Stimulated activated effector memory CD8-positive, alpha-beta T cell treated with anti-CD3 and anti-CD28 coated beads, Interleukin-12 subunit alpha, Interleukin-12 subunit beta, amount 100 ng/mL, for 72 hours (primary cell): ENCODE measurements at regions not wholly inside any gene's neighbourhood (a gene's known extent, or its start where the extent isn't known, plus 50 kb on each side); places are given as distances from the start of the nearest gene placed in this dataset.

Source experiments
- ATAC-seq: fragments of 150-1000 bp; cut with Tn5 transposase; 2 replicates; pipeline ENCODE4 v1.10.0; 2021
- DNase-seq, 2 donors: peaks; one replicate each; pipeline ENCODE4 v3.0.0; 2021 to 2022; ENCODE audit warnings: low spot score in 2 of 2
- H3K27ac Mint-ChIP-seq: one replicate; pipeline ENCODE4 v1.8.0; 2022; ENCODE audit warnings: mild to moderate bottlenecking, mixed read lengths
- H3K36me3 Mint-ChIP-seq: one replicate; pipeline ENCODE4 v1.8.0; 2022; ENCODE audit warnings: mild to moderate bottlenecking, mixed read lengths
- H3K4me1 Mint-ChIP-seq: one replicate; pipeline ENCODE4 v1.8.0; 2022; ENCODE audit warnings: mixed read lengths
- H3K4me3 Mint-ChIP-seq: one replicate; pipeline ENCODE4 v1.8.0; 2022; ENCODE audit warnings: mild to moderate bottlenecking, mixed read lengths
- H3K9me3 Mint-ChIP-seq: one replicate; pipeline ENCODE4 v1.8.0; 2022; ENCODE audit warnings: mixed read lengths

DNA sequence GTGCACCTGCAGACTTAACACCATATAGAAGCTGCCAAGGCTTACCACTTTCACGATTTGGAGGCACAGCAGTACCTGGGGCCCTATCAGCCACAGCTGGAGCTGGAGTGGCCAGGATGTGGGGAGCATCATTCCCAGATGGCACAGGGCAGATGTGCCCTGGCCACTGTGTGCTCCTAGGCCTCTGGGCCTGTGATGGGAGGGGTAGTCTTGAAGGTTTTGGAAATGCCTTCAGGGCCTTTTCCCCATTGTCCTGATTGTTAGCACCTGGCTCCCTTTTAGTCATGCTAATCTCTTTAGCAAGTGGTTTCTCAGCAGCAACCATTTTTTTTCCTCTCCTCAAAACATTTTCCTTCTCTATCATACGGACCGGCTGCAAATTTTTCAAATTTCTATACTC lies 490.2 kb downstream of the RAB28 start:
- no peak for DNase-seq
- no peaks in the 10 kb centered on the region for H3K4me1 Mint-ChIP-seq
- ATAC-seq, result no peak
- peaks cover 23% of the 10 kb centered on the region for H3K9me3 Mint-ChIP-seq
- no peak overlapping the region for H3K4me3 Mint-ChIP-seq
- H3K36me3 Mint-ChIP-seq, result no peaks in the 10 kb centered on the region
- H3K27ac Mint-ChIP-seq, result no peak overlapping the region

DNA sequence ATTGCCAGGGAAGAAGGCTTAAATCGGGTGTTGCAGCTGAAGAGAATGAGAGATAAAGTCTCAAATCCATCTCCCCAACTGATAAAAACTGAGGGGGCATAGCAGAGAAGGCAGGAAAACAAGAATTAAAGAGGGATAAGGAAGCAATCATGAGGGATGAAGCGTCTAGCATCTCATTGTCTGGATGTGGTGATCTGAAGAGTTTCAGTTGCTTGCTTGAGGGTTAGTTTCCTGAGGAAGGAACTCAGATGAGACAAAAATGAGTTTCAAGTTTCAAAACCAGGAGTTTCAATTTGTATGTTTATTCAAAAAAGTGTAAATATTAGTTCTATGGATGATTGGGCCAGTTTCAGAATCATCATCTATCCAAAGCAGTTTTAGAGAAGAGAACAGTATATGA lies 496.9 kb downstream of the RAB28 start:
- Mint-ChIP-seq H3K27ac (no peak overlapping the region), H3K4me1 (no peaks in the 10 kb centered on the region), H3K9me3 (peaks cover 19% of the 10 kb centered on the region), H3K4me3 (no peak overlapping the region), H3K36me3 (no peaks in the 10 kb centered on the region)
- DNase-seq (no peak), ATAC-seq (no peak)

DNA sequence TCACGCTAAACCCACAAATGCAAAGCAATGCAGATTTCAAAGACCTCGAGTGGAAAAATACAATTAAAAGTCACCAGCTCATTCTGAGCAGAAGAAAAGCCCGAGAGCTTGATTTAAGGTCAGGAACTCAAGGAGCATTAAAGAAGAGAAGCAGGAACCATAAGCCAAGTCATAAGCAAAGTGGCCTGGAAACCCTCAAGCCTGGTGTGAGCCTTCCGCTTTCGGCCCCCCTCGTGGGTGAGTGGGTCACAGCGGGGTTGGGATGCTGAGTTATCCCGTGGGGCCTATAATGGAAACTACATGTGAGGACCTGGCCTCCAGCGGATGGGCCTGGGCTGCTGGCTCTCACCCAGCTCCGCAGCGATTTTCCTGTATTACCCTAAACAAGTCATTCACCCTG lies 504.3 kb downstream of the RAB28 start:
- no peak overlapping the region for H3K4me3 Mint-ChIP-seq
- peaks cover 20% of the 10 kb centered on the region for H3K9me3 Mint-ChIP-seq
- H3K4me1 Mint-ChIP-seq, result no peaks in the 10 kb centered on the region
- DNase-seq, result no peak
- no peaks in the 10 kb centered on the region for H3K36me3 Mint-ChIP-seq
- ATAC-seq, result no peak
- H3K27ac Mint-ChIP-seq, result no peak overlapping the region

DNA sequence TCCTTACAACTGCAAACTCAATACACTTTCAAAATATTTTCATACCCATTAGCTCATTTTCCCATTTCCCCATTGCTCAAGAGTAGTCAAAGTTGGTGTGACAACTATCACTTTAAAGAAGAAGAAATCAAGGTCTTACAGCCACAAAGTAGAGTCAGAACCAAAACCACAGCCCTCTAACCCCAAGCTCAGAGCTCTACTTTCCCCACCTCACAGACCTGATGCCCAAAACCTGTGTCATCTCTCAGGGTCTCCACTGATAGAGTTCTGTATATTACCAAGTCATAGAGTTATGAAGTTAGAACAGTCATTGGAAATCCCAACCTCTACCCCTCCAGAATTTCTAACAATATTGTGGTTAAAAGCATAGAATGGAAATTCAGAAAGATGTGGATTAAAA lies 505.8 kb downstream of the RAB28 start:
- Mint-ChIP-seq H3K36me3 (no peaks in the 10 kb centered on the region), H3K4me1 (no peaks in the 10 kb centered on the region), H3K4me3 (no peak overlapping the region), H3K9me3 (peaks cover 23% of the 10 kb centered on the region), H3K27ac (no peak overlapping the region)
- ATAC-seq, result no peak
- DNase-seq, result no peak

DNA sequence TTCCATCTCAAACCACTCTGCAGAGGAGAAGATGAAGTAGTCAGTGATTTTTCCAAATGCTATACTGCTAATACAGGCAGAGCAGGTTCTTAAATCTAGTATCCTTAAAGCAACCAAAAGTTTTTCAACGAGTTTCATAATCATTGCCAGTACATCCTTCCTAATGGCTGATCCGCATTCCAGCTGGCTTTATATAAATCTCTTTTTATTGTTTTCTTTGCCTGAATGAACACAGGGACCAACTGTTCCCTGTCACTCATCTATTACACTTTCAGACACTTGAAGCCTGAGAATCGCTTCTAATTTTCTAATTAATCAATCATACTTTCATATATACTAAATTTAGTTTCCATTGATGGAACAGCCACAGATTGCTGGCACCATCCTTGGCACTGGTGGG lies 508.6 kb downstream of the RAB28 start:
- no peak for DNase-seq
- Mint-ChIP-seq H3K9me3 (peaks cover 9% of the 10 kb centered on the region), H3K4me3 (no peak overlapping the region), H3K36me3 (no peaks in the 10 kb centered on the region), H3K4me1 (no peaks in the 10 kb centered on the region), H3K27ac (no peak overlapping the region)
- ATAC-seq, result no peak

DNA sequence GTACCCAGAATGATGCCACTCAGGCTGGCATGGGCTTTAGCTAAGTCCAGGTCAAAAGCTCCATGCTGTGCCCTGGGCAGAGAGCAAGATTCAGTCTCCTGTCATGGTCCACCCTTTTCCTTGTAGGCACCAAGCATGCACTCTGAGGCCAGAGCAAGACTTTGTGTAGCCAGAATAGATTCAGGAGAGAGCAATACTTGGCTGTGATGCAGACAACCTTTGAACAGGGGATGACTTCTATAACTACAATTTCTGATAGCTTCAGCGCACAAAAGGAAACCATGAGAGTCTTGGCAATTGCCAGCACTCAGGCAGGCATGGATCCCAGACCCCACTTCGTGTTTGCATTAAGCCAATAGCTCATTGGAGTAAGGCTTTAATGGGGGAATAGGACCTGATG lies 510.6 kb downstream of the RAB28 start:
- H3K36me3 Mint-ChIP-seq, result no peaks in the 10 kb centered on the region
- no peaks in the 10 kb centered on the region for H3K4me1 Mint-ChIP-seq
- DNase-seq (no peak), ATAC-seq (no peak)
- no peak overlapping the region for H3K27ac Mint-ChIP-seq
- H3K4me3 Mint-ChIP-seq, result no peak overlapping the region
- H3K9me3 Mint-ChIP-seq, result peaks cover 6% of the 10 kb centered on the region

DNA sequence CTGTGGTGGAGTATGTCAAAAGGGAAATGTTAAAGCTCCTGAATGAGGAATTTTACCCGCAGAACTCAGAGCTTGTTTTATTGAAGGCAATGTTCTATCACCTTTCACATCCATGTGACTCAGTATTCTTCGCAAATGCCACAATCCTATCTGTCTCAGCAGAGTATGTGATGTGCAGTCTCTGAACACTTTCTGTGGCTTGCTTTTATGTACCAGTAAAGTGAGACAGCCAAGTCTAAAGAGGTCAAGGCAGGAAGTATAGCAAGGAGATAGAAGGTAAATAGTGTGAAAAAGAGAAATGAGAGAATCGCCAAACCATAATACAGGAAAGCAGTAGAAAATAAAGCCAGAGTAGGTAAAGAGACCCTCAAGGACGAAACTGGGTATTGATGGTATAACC lies 515.8 kb downstream of the RAB28 start:
- no peaks in the 10 kb centered on the region for H3K9me3 Mint-ChIP-seq
- H3K36me3 Mint-ChIP-seq, result no peaks in the 10 kb centered on the region
- H3K4me3 Mint-ChIP-seq, result no peak overlapping the region
- no peak for DNase-seq
- no peak overlapping the region for H3K27ac Mint-ChIP-seq
- ATAC-seq, result no peak
- no peaks in the 10 kb centered on the region for H3K4me1 Mint-ChIP-seq

DNA sequence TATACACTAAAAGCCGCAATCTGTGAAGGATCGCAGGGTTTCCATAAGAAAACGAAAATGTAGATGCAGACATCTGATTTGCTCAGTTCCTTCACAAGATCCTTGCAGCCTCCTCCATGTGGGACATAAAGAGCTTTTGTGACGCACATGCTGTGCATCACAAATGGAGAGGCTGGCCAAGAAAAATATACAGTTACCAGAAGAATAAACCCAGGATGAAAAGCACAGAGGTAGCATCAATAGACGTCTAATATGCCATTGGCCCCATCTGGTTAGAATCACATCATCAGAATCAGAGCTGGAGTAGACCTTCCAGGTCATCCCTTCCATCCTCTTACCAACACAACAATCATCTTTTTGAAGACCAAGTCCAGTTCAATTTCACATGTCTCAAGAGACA lies 517.4 kb downstream of the RAB28 start:
- Mint-ChIP-seq H3K9me3 (no peaks in the 10 kb centered on the region), H3K36me3 (no peaks in the 10 kb centered on the region), H3K4me3 (no peak overlapping the region), H3K27ac (no peak overlapping the region), H3K4me1 (no peaks in the 10 kb centered on the region)
- ATAC-seq (no peak), DNase-seq (no peak)

DNA sequence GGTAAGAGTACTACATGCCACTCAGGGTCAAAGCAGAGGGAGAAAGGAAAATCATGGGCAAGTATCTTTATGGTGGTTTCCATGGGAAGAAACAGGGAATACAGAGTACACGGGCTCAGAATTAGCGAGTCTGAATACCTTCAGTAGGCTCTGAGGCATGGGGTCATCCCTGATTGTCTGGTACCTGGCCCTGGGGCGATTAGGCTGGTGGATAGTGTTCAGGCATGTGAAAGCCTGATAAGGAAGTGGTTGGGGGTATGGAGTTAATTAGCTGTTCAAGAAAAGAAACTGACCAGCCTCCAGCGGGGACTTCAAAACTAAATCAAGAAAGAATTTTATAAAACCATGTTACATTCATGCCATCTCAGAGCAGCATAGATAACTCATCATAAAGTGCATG lies 518.8 kb downstream of the RAB28 start:
- H3K27ac Mint-ChIP-seq, result no peak overlapping the region
- no peak overlapping the region for H3K4me3 Mint-ChIP-seq
- no peaks in the 10 kb centered on the region for H3K9me3 Mint-ChIP-seq
- DNase-seq (no peak), ATAC-seq (no peak)
- no peaks in the 10 kb centered on the region for H3K36me3 Mint-ChIP-seq
- no peaks in the 10 kb centered on the region for H3K4me1 Mint-ChIP-seq

DNA sequence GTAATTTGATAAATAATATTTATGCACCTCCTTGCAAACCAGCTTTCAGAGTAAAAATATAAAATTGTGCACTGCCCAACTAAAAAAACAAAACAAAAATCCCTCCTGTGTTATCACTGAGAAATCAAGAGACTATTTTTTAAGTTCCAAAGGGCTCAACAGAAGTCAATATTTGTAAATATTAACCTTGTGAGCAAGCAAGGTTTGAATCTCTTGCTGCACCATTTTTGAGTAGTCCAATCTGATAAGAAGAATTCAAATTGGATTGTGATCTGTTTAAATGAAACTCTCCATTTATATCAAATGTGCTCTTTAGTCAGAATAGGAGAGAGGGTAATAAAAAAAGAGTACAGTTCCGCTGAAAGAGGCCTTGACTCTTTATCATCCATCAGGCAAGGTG lies 520.2 kb downstream of the RAB28 start:
- peaks cover 4% of the 10 kb centered on the region for H3K9me3 Mint-ChIP-seq
- no peaks in the 10 kb centered on the region for H3K36me3 Mint-ChIP-seq
- DNase-seq (no peak), ATAC-seq (no peak)
- H3K4me1 Mint-ChIP-seq, result no peaks in the 10 kb centered on the region
- H3K27ac Mint-ChIP-seq, result no peak overlapping the region
- H3K4me3 Mint-ChIP-seq, result no peak overlapping the region

DNA sequence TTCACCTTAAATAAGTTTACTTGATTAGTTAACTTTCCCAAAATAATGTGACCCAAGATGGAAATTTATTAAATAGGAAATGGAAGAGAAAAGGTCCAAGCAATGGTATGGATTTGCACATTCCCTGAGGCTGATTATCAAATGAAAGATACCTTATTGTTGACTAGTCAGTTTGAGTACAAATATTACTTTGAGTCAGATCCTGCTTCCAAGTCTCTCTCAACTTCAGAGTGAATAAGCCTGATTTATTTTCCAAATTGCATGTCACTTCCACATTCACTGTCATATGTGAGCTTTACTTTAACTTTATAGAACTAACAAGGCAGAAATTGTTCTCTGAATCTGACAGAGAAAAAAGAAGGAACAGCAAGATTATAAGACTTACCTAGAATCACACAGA lies 520.8 kb downstream of the RAB28 start:
- H3K9me3 Mint-ChIP-seq, result peaks cover 4% of the 10 kb centered on the region
- no peak overlapping the region for H3K27ac Mint-ChIP-seq

DNA sequence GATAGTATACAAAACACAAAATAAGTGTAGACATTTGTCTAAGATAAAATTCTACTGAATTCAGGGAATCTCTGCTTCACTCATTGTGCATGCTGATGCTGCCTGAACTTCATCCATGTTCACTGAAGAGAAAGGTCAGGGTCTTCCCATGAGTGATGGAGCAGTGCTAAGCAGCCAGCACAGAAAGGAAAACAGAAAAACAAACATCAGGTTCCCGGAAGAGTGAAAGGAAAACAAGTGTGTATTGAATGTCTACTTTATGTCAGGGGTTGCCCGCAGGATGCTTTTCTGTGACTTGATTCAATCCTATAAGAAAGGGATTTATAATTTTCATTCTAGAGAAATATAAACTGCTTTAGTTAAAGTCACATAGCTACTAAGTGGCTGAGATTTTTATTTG lies 522.4 kb downstream of the RAB28 start:
- H3K36me3 Mint-ChIP-seq, result no peaks in the 10 kb centered on the region

More for the DNA sequence above, 520.8 kb downstream of the RAB28 start:
- Mint-ChIP-seq H3K36me3 (no peaks in the 10 kb centered on the region), H3K4me1 (no peaks in the 10 kb centered on the region), H3K4me3 (no peak overlapping the region)
- ATAC-seq, result no peak
- DNase-seq, result no peak

DNA sequence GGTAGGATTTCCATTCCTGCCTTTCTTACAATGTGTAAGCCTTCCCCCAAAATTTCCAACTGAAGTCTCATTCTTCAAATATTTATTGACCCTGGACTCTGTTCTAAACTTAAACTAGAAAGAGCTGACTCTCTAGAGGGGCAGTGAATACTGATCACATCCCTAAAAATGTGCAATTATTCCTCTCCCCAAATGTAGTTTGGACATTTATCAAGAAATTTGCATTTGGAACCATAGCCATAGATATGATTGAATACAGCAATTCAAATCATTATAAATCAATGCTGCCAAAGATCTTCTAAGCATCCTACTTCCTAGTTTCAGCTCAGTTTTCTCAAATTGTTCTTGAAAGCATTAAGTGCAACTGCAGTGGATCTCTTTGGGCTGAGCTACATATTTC lies 525.7 kb downstream of the RAB28 start:
- no peak for DNase-seq
- Mint-ChIP-seq H3K27ac (no peak overlapping the region), H3K4me3 (no peak overlapping the region), H3K36me3 (no peaks in the 10 kb centered on the region), H3K4me1 (no peaks in the 10 kb centered on the region), H3K9me3 (peaks cover 7% of the 10 kb centered on the region)
- no peak for ATAC-seq

More for the DNA sequence above, 522.4 kb downstream of the RAB28 start:
- no peak for ATAC-seq
- H3K4me3 Mint-ChIP-seq, result no peak overlapping the region
- peaks cover 7% of the 10 kb centered on the region for H3K9me3 Mint-ChIP-seq
- no peak overlapping the region for H3K27ac Mint-ChIP-seq
- no peaks in the 10 kb centered on the region for H3K4me1 Mint-ChIP-seq
- no peak for DNase-seq

DNA sequence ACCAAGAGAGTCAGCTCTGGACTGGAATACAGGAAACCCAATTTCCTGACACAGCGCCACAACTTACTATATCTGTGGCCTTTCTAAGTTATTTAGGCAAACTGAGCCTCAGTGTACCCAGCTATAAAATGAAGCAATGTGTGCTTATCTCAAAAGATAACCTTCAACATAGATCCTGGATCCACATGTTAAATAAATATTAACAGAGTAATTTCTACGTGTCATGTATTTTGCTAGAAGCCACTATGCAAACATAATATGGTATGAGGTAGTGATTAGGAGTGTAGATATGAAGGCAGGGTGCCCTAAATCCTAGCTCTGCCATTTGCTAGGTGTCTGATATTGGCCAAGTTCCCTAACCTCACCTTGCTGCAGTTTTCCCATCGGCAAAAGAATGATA lies 527.0 kb downstream of the RAB28 start:
- no peaks in the 10 kb centered on the region for H3K4me1 Mint-ChIP-seq
- DNase-seq (no peak), ATAC-seq (no peak)
- no peak overlapping the region for H3K27ac Mint-ChIP-seq
- H3K4me3 Mint-ChIP-seq, result no peak overlapping the region
- peaks cover 7% of the 10 kb centered on the region for H3K9me3 Mint-ChIP-seq
- no peaks in the 10 kb centered on the region for H3K36me3 Mint-ChIP-seq

DNA sequence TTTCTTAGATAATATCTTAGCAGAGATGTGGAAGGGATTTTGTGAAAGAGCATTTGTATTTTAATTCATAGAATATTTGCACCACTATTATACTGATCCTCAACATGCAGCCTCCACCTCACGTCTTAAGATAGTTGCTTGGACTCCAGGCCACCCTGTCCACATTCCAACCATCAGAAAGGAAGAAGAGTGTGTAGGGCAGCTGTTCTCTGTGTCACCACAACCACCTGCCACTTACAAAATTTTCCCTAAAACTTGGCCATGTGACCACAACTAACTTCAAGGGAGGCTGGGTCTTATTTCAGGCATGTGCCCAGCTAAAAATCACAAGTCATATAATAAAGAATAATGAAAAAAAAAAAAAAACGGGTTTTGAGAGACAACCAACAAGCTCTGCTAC lies 528.1 kb downstream of the RAB28 start:
- Mint-ChIP-seq H3K36me3 (no peaks in the 10 kb centered on the region), H3K4me1 (no peaks in the 10 kb centered on the region), H3K4me3 (no peak overlapping the region), H3K9me3 (peaks cover 7% of the 10 kb centered on the region), H3K27ac (no peak overlapping the region)
- DNase-seq, result no peak
- ATAC-seq, result no peak

DNA sequence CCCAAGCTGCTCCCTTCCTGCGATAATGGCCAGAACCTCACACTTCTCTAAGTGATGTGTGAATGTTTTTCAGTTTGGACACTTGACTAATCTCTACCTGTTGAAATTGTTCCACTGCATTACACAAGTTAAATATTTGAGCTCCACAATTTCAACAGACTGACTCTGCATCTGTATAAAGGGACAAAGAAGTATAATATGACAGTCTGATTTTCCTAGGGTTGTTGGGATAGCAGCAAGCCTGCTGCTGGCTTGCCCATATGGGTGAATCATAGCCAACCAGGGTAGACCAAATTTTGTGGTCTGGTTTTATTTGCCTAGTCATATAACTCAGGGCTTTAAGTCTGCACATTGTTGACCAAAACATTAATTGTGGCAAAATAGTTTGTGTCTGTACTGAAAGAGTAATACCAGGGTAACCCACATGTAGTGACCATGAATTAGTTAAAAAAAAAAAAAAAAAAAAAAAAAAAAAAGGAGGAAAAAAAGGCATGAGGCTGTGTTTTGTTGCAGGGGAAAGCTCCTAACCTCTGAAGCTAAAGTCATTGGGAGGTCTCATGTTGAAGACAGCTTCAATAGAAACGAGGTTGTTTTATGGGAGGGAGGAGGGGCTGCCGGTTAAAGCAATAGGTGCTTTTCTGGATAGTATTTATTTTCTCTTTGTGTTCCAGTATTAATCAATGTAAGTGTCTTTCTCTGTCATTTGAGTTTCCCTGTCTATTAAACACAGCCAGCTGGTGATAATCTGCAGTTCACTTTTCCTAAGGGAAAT lies 534.2 kb downstream of the RAB28 start:
- DNase-seq, result no peak
- H3K9me3 Mint-ChIP-seq, result peaks cover 3% of the 10 kb centered on the region

DNA sequence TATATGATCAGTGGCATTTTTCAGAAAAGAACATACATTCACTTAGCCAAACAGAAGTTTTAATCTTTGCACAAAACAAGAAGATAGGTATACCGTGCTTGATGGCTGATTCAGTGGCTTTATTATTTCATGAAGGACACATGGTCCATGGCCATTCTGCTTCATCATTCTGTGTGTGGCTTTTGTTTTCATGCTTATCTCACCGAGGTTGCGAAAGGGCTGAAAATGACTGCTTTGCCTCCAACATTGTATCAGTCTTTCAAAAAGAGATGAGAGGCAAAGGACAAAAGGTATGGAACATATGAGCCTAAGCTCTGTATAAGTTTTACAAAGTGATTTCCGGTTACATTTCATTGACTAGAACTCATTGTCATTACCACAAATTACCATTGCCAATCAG lies 541.1 kb downstream of the RAB28 start:
- no peak overlapping the region for H3K4me3 Mint-ChIP-seq
- H3K36me3 Mint-ChIP-seq, result no peaks in the 10 kb centered on the region
- DNase-seq (no peak), ATAC-seq (no peak)
- peaks cover 11% of the 10 kb centered on the region for H3K9me3 Mint-ChIP-seq
- H3K4me1 Mint-ChIP-seq, result no peaks in the 10 kb centered on the region
- no peak overlapping the region for H3K27ac Mint-ChIP-seq

More for the DNA sequence above, 534.2 kb downstream of the RAB28 start:
- Mint-ChIP-seq H3K4me1 (no peaks in the 10 kb centered on the region), H3K4me3 (no peak overlapping the region), H3K27ac (no peak overlapping the region), H3K36me3 (no peaks in the 10 kb centered on the region)
- no peak for ATAC-seq
